GM12875 (cell line): ENCODE measurements at regions not wholly inside any gene's neighbourhood (a gene's known extent, or its start where the extent isn't known, plus 50 kb on each side); places are given as distances from the start of the nearest gene placed in this dataset.

Source experiments
- H3K4me3 ChIP-seq: one replicate; pipeline ENCODE4 v1.5.1; 2011; ENCODE audit warnings: low read depth, low read length, control low read depth
- TF ChIP-seq, protein P1 (sequence below): IDR thresholded peaks from 2 replicates; pipeline ENCODE4 v1.5.1; 2011; ENCODE audit warnings: low read depth, mild to moderate bottlenecking, control low read depth, inconsistent platforms, low read length, moderate library complexity, borderline replicate concordance; ENCODE audit not compliant: insufficient read depth

DNA sequence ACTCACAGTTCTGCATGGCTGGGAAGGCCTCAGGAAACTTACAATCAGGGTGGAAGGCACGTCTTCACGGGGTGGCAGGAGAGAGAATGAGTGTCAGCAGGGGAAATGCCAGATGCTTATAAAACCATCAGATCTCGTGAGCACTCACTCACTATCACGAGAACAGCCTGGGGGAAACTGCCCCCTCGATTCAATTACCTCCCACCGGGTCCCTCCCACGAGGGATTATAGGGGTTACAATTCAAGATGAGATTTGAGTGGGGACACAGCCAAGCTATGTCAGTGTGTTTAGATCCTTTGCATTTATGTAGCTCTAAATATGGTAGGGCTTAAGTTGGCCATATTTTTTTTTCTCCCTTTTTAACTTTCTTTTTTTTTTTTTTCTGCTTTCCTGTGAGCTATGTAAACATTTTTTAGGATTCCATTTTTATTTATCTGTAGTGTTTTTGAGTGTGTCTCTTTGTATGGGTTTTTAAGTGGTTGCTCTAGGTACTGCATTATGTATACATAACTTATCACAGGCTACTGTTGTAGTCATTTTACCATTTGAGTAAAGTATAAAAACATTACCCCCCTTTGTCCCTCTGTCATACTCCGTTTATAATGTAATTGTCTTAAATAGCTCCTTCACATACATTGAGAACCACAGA is 79.0 kb downstream of the ADRA2C start:
- TF ChIP-seq, protein P1, sequence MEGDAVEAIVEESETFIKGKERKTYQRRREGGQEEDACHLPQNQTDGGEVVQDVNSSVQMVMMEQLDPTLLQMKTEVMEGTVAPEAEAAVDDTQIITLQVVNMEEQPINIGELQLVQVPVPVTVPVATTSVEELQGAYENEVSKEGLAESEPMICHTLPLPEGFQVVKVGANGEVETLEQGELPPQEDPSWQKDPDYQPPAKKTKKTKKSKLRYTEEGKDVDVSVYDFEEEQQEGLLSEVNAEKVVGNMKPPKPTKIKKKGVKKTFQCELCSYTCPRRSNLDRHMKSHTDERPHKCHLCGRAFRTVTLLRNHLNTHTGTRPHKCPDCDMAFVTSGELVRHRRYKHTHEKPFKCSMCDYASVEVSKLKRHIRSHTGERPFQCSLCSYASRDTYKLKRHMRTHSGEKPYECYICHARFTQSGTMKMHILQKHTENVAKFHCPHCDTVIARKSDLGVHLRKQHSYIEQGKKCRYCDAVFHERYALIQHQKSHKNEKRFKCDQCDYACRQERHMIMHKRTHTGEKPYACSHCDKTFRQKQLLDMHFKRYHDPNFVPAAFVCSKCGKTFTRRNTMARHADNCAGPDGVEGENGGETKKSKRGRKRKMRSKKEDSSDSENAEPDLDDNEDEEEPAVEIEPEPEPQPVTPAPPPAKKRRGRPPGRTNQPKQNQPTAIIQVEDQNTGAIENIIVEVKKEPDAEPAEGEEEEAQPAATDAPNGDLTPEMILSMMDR, result no peak
- no peak overlapping the region for H3K4me3 ChIP-seq

DNA sequence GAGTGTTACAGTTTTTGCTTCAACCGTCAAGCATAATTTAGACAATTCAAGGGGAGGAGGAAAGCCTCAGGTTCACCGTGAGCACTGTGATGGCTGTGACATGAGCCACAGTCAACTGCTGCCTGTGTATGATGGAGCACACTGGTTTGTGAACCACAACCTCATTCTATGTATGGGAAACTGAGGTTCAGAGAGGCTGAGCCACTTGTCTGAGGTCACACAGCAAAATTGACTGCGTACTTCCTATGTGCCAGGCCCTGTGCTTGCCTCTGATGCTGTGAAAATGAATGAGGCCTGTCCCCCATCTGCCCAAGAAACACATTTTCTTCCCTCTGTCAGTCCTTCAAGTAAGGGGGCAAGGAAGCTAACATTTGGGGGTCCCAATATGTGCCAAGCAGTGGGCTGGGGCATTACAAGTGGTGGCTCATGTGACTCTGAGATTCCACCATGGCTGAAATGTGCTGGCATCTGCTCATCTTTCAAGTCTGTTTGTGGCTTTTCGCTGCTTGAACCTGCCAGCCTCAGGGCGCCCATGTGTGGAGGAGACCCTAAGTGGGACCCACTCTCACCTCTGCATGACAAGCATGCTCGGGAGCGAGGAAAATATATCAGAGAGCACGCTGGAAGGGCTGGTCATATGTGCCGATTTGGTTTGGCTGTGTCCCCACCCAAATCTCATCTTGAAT is 79.7 kb downstream of the ADRA2C start:
- TF ChIP-seq, protein P1, result no peak
- H3K4me3 ChIP-seq, result no peak overlapping the region

DNA sequence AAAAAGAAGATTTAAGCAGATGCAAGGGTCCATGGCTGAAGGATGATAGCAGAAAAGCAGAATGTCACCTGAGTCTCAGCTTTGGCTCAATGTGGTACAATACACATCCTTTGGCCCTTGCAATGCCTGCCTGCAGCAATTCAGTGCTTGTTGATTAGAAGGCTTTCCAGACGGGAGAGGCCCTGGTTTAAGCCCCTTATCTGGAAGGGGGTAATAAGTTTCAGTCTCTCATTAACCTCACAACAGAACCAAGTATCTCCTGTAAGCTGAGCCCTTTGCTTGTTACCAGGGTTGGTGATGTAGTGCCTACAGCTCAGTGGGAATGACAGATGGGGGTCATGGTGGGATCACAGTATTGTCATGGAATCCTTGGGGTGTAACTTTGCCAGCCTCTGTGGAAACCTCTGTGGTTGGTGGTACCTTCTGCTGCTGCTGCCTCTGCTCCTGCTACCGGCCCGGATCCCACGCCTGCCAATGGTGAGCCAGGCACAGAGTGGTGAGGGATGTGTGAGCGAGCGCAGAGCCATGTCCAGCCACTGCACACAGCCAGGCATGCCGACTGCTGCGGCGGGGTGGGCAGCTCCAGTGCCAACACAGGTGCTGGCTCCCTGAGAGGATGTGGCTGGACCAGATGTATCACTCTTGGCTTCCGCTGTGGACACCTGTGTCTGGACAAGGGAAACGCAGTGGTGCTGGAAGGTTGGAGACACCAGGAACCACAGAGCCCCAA is 81.2 kb downstream of the ADRA2C start:
- TF ChIP-seq, protein P1, result no peak
- no peak overlapping the region for H3K4me3 ChIP-seq

DNA sequence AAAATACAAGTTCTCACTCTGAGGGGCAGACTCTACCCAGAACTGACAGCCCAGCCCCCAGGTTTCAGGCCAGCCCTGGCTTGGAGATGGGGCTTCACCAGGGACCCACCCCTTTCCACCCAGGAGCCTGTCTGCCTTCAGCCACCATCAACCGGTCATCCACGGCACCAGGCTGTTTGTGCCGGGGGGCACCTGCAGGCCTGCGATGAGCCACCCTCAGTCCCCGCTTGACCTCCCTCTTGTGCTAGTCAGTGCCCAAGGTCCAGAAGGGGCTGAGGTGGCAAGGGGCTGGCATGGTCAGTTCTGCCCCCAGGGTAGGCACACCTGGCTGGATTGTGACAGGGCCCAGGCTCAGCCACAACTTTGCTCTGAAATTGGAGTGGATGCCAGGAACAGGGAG is 82.1 kb downstream of the ADRA2C start:
- no peak overlapping the region for H3K4me3 ChIP-seq
- TF ChIP-seq, protein P1, result no peak

DNA sequence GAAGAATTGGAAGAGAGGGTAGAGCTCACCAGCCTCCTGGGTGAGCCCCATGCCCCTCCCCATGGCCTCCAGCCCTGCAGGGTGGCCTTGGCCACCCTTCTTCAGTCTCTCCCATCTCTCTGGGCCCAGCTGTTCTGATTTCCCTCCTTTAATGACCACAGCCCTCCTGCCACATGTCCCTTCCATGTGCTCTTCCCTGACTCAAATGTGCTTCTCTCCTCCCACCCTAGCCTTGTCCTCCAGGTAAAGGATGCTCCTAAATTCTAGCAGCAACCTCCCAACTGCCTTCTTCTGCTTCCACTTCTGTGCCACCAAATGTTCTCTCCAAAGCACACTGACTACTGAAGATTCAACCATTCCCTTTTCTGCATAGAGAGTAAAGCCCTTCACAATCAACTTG is 83.0 kb downstream of the ADRA2C start:
- TF ChIP-seq, protein P1, result no peak

DNA sequence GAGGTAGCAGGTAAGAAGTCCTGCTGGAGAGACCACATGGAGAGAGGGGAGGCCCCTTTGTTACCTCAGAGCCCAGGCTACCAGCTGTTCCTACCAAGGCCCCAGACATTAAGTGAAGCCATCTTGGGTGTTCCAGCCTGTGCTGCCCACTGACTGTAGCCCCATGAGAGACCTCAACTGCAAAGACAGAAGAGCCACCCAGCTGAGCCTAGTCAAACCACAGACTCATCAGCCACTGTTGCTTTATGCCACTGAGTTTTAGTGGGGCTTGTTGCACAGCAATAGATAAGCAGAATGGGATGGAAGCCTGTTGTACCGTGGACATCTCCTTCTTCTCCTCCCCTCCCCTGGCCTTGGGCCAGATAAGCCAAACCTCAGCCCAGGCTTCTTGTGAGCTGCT is 83.9 kb downstream of the ADRA2C start:
- TF ChIP-seq, protein P1, result no peak
- no peak overlapping the region for H3K4me3 ChIP-seq

More for the DNA sequence above, 83.0 kb downstream of the ADRA2C start:
- H3K4me3 ChIP-seq, result no peak overlapping the region
